OCI-LY7 (cell line): ENCODE measurements at regions not wholly inside any gene's neighbourhood (a gene's known extent, or its start where the extent isn't known, plus 50 kb on each side); places are given as distances from the start of the nearest gene placed in this dataset.

Experiments
- CTCF ChIP-seq: fragments of 200-600 bp; sonication (generic); conservative IDR thresholded peaks from 2 replicates; pipeline ENCODE4 v1.5.1; 2014; ENCODE audit warnings: mild to moderate bottlenecking, antibody characterized with exemption, low read length, moderate library complexity, mixed read lengths
- EZH2phosphoT487 ChIP-seq: fragments of 200-600 bp; sonication (generic); IDR thresholded peaks from 2 replicates; pipeline ENCODE4 v1.6.1; 2018; ENCODE audit warnings: low read depth, borderline replicate concordance, mild to moderate bottlenecking, mixed run types, antibody characterized with exemption, low read length, moderate library complexity, mixed read lengths

- TF ChIP-seq CTCF (no peak), EZH2phosphoT487 (no peak)
These were observed 253.1 kb upstream of the ZNF521 start for GRCh38 chr18:25604894-25605597.
